Neural crest cell (in vitro differentiated cells): ENCODE measurements at regions not wholly inside any gene's neighbourhood (a gene's known extent, or its start where the extent isn't known, plus 50 kb on each side); places are given as distances from the start of the nearest gene placed in this dataset.
A peak's percentile ranks its signal among the peaks of the same experiment; 100 is the strongest.

Experiments used
- DNase-seq: peaks from one replicate; pipeline ENCODE4 v3.0.0; 2021; ENCODE audit warnings: low read depth, mixed read lengths, low spot score
- H3K27ac Mint-ChIP-seq: one replicate; pipeline ENCODE4 v1.8.0; 2021; ENCODE audit warnings: mild to moderate bottlenecking, mixed read lengths; ENCODE audit not compliant: unreplicated experiment
- H3K27me3 Mint-ChIP-seq: 2 replicates; pipeline ENCODE4 v1.8.0; 2021; ENCODE audit warnings: low read depth, mild to moderate bottlenecking, mixed read lengths
- H3K36me3 Mint-ChIP-seq: 2 replicates; pipeline ENCODE4 v1.8.0; 2021; ENCODE audit warnings: low read depth, mild to moderate bottlenecking, mixed read lengths
- H3K4me1 Mint-ChIP-seq: 2 replicates; pipeline ENCODE4 v1.8.0; 2021; ENCODE audit warnings: mixed read lengths
- H3K4me3 Mint-ChIP-seq: one replicate; pipeline ENCODE4 v1.8.0; 2021; ENCODE audit warnings: mild to moderate bottlenecking, mixed read lengths
- H3K9me3 Mint-ChIP-seq: 2 replicates; pipeline ENCODE4 v1.8.0; 2021; ENCODE audit warnings: mixed read lengths
- TF ChIP-seq, protein P1 (sequence below): fragments of 200-600 bp; sonication (generic); conservative IDR thresholded peaks from 2 replicates; pipeline ENCODE4 v1.5.0; 2021; ENCODE audit warnings: antibody characterized with exemption, mild to moderate bottlenecking

DNA sequence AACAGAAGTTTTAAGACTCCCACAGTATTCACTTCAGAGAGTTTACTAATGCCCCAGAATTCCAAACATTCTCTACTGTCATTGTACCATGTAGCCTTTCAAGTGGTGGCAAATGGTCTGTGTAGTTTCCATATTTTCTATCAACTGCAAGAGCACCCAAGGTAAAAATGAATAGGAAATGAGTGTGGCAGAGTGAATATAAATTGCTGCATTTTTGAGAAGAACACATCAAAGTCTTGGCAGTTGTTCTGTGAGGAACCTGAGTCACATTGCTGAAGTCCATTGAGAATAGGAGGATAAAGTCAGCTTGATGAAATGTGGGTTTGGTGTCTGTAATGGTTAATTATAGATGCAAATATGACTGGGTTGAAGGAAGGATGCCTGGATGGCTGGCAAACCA, 193.6 kb downstream of the AASDHPPT start:
- H3K9me3 Mint-ChIP-seq: peaks cover 17% of the 10 kb centered on the region
- no peaks in the 10 kb centered on the region for H3K27me3 Mint-ChIP-seq
- DNase-seq: no peak
- H3K4me3 Mint-ChIP-seq: no peak overlapping the region
- no peak overlapping the region for H3K27ac Mint-ChIP-seq
- TF ChIP-seq, protein P1, sequence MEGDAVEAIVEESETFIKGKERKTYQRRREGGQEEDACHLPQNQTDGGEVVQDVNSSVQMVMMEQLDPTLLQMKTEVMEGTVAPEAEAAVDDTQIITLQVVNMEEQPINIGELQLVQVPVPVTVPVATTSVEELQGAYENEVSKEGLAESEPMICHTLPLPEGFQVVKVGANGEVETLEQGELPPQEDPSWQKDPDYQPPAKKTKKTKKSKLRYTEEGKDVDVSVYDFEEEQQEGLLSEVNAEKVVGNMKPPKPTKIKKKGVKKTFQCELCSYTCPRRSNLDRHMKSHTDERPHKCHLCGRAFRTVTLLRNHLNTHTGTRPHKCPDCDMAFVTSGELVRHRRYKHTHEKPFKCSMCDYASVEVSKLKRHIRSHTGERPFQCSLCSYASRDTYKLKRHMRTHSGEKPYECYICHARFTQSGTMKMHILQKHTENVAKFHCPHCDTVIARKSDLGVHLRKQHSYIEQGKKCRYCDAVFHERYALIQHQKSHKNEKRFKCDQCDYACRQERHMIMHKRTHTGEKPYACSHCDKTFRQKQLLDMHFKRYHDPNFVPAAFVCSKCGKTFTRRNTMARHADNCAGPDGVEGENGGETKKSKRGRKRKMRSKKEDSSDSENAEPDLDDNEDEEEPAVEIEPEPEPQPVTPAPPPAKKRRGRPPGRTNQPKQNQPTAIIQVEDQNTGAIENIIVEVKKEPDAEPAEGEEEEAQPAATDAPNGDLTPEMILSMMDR: no peak
- no peaks in the 10 kb centered on the region for H3K36me3 Mint-ChIP-seq
- H3K4me1 Mint-ChIP-seq: no peaks in the 10 kb centered on the region

DNA sequence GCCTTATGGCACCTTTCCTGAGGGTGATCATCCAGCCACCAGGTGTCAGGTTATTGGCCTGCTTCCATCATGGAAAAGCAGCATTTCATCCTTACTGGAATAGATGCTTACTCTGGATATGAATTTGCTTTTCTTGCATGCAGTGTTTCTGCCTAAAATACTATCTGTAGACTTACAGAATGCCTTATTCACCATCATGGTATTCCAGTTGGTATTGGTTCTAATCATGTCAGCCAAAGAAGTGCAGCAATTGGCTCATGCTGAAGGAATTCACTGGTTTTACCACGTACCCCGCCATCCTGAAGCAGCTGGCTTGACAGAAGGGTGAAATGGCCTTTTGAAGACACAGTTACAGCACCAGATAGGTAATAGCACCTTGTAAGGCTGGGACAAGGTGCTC, 194.2 kb downstream of the AASDHPPT start:
- Mint-ChIP-seq H3K36me3 (no peaks in the 10 kb centered on the region), H3K4me3 (no peak overlapping the region), H3K4me1 (no peaks in the 10 kb centered on the region), H3K9me3 (peaks cover 13% of the 10 kb centered on the region), H3K27me3 (no peaks in the 10 kb centered on the region), H3K27ac (no peak overlapping the region)
- DNase-seq: no peak
- TF ChIP-seq, protein P1: no peak

DNA sequence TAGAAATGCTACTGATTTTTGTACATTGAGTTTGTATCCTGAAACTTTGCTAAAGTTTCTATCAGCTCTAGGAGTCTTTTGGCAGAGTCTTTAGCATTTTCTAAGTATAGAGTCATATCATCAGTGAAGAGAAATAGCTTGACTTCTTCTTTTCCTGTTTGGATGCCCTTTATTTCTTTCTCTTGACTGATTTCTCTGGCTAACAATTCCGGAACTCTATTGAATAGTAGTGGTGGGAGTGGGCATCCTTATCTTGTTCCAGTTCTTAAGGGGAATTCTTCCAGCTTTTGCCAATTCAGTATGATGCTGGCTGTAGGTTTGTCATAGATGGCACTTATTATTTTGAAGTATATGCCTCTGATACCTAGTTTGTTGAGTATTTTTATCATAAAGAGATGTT, 197.7 kb downstream of the AASDHPPT start:
- H3K36me3 Mint-ChIP-seq: no peaks in the 10 kb centered on the region
- TF ChIP-seq, protein P1: no peak
- no peak overlapping the region for H3K27ac Mint-ChIP-seq
- H3K4me1 Mint-ChIP-seq: no peaks in the 10 kb centered on the region
- peaks cover 6% of the 10 kb centered on the region for H3K9me3 Mint-ChIP-seq
- no peaks in the 10 kb centered on the region for H3K27me3 Mint-ChIP-seq
- no peak for DNase-seq
- H3K4me3 Mint-ChIP-seq: no peak overlapping the region

DNA sequence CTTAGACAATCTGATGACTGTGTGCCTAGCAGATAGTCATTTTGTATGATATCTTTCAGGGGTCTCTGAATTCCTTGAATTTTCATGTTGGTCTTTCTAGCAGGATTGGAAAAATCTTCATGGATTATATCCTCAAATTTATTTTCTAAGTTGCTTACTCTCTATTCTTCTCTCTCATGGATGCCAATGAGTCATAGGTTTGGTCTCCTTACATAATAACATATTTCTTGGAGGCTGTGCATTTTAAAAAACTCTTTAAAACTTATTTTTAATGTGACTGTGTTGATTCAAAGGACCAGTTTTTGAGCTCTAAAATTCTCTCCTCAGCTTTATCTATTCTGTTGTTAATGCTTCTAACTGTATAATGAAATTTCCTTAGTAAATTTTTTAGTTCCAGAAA, 198.7 kb downstream of the AASDHPPT start:
- Mint-ChIP-seq H3K4me3 (no peak overlapping the region), H3K27me3 (no peaks in the 10 kb centered on the region), H3K36me3 (no peaks in the 10 kb centered on the region), H3K9me3 (peaks cover 6% of the 10 kb centered on the region), H3K4me1 (no peaks in the 10 kb centered on the region), H3K27ac (no peak overlapping the region)
- DNase-seq: no peak
- TF ChIP-seq, protein P1: no peak

DNA sequence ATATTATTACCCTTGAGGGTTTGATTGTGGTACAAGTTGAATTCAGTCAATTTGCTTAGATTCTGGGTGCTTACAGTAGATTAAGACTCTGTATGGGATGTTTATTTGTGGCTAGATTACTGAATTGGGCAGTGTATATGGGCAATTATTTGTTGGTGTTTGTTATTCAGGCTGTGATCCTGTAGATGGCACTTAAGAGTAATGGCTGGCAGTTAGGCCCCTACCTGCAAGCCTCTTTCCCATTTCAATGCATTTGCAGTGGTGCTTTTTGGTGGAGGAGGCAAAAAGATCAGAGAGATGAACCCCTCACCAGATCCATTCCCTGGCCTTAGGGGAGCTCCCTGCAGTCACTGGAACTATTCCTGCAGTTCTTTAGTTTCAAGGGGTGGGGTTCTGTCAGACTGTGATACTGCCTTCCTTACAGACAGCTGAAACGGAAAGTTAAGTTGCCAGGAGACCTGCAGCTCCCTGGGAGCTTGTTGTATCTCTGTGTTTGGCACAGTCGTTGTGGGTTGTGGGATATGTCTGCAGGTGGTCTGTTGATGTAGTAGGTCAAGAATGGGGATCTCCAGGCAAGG, 199.5 kb downstream of the AASDHPPT start:
- Mint-ChIP-seq H3K4me3 (no peak overlapping the region), H3K9me3 (peaks cover 6% of the 10 kb centered on the region), H3K4me1 (no peaks in the 10 kb centered on the region), H3K36me3 (no peaks in the 10 kb centered on the region), H3K27ac (no peak overlapping the region), H3K27me3 (no peaks in the 10 kb centered on the region)
- TF ChIP-seq, protein P1: peak; percentile 54
- no peak for DNase-seq

DNA sequence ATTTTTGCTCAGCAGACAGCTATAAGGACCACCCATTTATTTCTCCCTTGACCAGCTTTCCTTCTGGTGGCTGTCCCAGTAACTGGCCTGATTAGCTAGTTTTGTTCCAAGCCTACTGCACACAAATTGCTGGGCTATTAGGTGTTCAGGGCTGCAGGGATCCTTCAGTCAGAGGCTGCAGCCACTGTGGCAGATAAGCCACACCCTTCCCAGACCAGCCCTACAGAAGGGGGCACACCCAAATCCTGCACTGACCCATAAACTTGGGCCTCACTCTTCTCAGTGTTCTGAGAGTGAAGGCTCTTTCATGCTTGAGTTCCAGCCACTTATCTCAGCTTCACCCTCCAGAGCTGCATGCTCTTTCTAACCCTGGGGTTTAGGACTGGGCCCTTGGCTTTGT, 200.0 kb downstream of the AASDHPPT start:
- Mint-ChIP-seq H3K36me3 (no peaks in the 10 kb centered on the region), H3K4me1 (no peaks in the 10 kb centered on the region), H3K27ac (no peak overlapping the region), H3K4me3 (no peak overlapping the region), H3K9me3 (peaks cover 6% of the 10 kb centered on the region), H3K27me3 (no peaks in the 10 kb centered on the region)
- no peak for DNase-seq
- TF ChIP-seq, protein P1: no peak
